Heart left ventricle (tissue), 16 donors: ENCODE measurements at regions not wholly inside any gene's neighbourhood (a gene's known extent, or its start where the extent isn't known, plus 50 kb on each side); places are given as distances from the start of the nearest gene placed in this dataset.

Experiments
- ATAC-seq, 4 donors: fragments of 200-7000 bp; cut with Tn5 transposase; one replicate each; pipeline ENCODE4 v1.9.1; 2020 to 2022; ENCODE audit warnings: moderate library complexity in 4 of 4, mild to moderate bottlenecking in 3 of 4, moderate number of reproducible peaks in 1 of 4
- DNase-seq, 5 donors: peaks; one replicate each; pipeline ENCODE4 v3.0.0-alpha.2; 2020
- H3K27ac ChIP-seq, 12 donors: fragments of 200-600 bp; sonication (generic) in 4 of 12; one replicate each; pipeline versions ENCODE4 v1.5.0 to v1.8.0; 2016 to 2022; ENCODE audit warnings: mild to moderate bottlenecking in 2 of 12
- H3K27me3 ChIP-seq, 9 donors: fragments of 200-600 bp; sonication (generic) in 2 of 9; one replicate each; pipeline versions ENCODE4 v1.5.1 to v1.8.0; 2016 to 2022; ENCODE audit warnings: mild to moderate bottlenecking in 3 of 9
- H3K36me3 ChIP-seq, 9 donors: fragments of 200-600 bp; sonication (generic) in 2 of 9; one replicate each; pipeline versions ENCODE4 v1.5.0 to v1.8.0; 2018 to 2022; ENCODE audit warnings: mild to moderate bottlenecking in 2 of 9
- H3K4me1 ChIP-seq, 12 donors: fragments of 200-600 bp; sonication (generic) in 4 of 12; one replicate each; pipeline versions ENCODE4 v1.5.0 to v1.8.0; 2016 to 2022; ENCODE audit warnings: mild to moderate bottlenecking in 3 of 12
- H3K4me3 ChIP-seq, 12 donors: fragments of 200-600 bp; sonication (generic) in 4 of 12; one replicate each; pipeline versions ENCODE4 v1.5.0 to v1.8.0; 2017 to 2022; ENCODE audit warnings: mild to moderate bottlenecking in 9 of 12, moderate library complexity in 4 of 12
- H3K9me3 ChIP-seq, 12 donors: fragments of 200-600 bp; sonication (generic) in 4 of 12; one replicate each; pipeline versions ENCODE4 v1.5.0 to v1.8.0; 2016 to 2022; ENCODE audit warnings: mild to moderate bottlenecking in 1 of 12
- CTCF ChIP-seq, 12 donors: fragments of 200-600 bp; sonication (generic) in 4 of 12; IDR thresholded peaks; one replicate each; pipeline versions ENCODE4 v1.5.0 to v1.8.0; 2018 to 2022; ENCODE audit warnings: antibody characterized with exemption in 12 of 12, mild to moderate bottlenecking in 5 of 12
- POLR2A ChIP-seq, 2 donors: fragments of 450-650 bp; IDR thresholded peaks; one replicate each; pipeline ENCODE4 v1.6.1; 2017; ENCODE audit warnings: antibody characterized with exemption in 2 of 2, mild to moderate bottlenecking in 2 of 2, moderate library complexity in 2 of 2
- WGBS, 4 donors: extraction: QIAGEN DNeasy Blood & Tissue Kit in 2 of 4; methylation state at CpG; one replicate each; pipeline versions ENCODE4 v1.1.5 to v1.1.7; 2013 to 2018; 5-methylcytosine and 5-hydroxymethylcytosine counted together
- intact Hi-C, 10 donors: fragments of 100-400 bp; cut with DNase I; formaldehyde crosslinking; loops; one replicate each; pipeline versions ENCODE4 v1.11.1 to v1.14.2; 2022
- donor health status: ischemic (EF 13 %, LVEDD 7.1; RV severe dilation, severe dysfunction).
- donor health status: healthy with polysubstance abuse.
- donor health status: DM: no; HTN: yes; CAD: no.
- donor health status: DM: no; HTN: no; CAD: no.
- donor health status: ischemic (EF 25% LVEDD 6.9; RV normal size, moderate dysfunction).
- donor health status: ischemic (EF 25% LVEDD 5.7; RV mildly dilated, moderate dysfunction).
- donor health status: healthy.
- donor health status: DM: yes; HTN: yes; CAD: no.
- donor health status: ischemic (EF 35%, LVEDD 5.7; RV mildly dilated, moderate dysfunction).
- donor health status: nonischemic (EF 11% LVEDD 7.7; RV severe dilation, severe dysfunction).
- donor health status: DM: yes; HTN: yes; CAD: no.
- donor health status: PGD.
- donor health status: ischemic (EF 29% LVEDD 5.4; RV normal size, mild dysfunction).
- donor health status: nonischemic (EF 23%, LVEDD 6.1; RV moderate dilation, normal function).

- Histone ChIP-seq H3K4me3 (no peak overlapping the region), H3K27me3 (no peaks in the 10 kb centered on the region), H3K4me1 (peaks cover 0 to 30% (median 9%) of the 10 kb centered on the region in 12 donors), H3K9me3 (no peaks in the 10 kb centered on the region), H3K36me3 (no peaks in the 10 kb centered on the region), H3K27ac (no peak overlapping the region)
- intact Hi-C loops = loop anchor here (5.0 to 10.0 kb wide), 13 partner anchors 62 to 475 kb away; partner anchors contain the start of gene CRADD (in 3 of the 10)
- DNase-seq = no peak
- no peak for ATAC-seq
- 70 to 83% (median 75%) methylated on average over 3 of the region's 3 CpGs for WGBS, 4 donors
- TF ChIP-seq POLR2A (IDR thresholded peaks at IDR 0.05) (no peak), CTCF (IDR thresholded peaks at IDR 0.05) (no peak)
Measured at GRCh38 chr12:93977081-93977480, 171.3 kb upstream of the PLXNC1 start.

DNA sequence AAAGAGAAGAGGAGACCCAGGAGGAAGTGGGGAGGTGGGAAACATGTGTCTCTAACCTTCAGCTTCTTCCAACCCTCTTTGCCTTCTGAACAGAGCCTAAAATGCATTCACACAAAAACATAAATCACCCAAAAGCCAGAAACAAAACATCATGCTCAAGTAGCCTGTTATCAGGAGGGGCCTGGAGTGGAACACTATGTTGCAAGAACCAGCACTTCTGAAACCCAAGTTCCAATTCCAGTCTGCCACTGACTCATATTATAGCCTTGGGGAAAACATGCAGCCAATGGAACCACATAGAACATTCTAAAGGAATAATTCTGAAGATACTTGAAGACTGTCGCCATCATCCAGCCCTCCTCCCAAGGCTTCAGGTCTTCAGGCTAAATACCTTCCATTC, 169.8 kb upstream of the PLXNC1 start:
- ATAC-seq (peak; percentile 40 to 83 (median 60)), DNase-seq (no peak)
- Histone ChIP-seq H3K9me3 (no peaks in the 10 kb centered on the region), H3K4me3 (no peak overlapping the region), H3K27ac (peak overlapping the region in 1 of 12 donors; percentile 7), H3K27me3 (no peaks in the 10 kb centered on the region), H3K4me1 (peaks cover 0 to 22% (median 7%) of the 10 kb centered on the region in 12 donors), H3K36me3 (no peaks in the 10 kb centered on the region)
- intact Hi-C loops = loop anchor here (2.0 to 10.0 kb wide), 17 partner anchors 64 to 476 kb away; partner anchors contain the start of gene CRADD (in 3 of the 10)
- WGBS, 4 donors = 83 to 96% (median 93%) methylated on average over 1 of the region's 1 CpG
- TF ChIP-seq POLR2A (IDR thresholded peaks at IDR 0.05) = no peak
- TF ChIP-seq CTCF (IDR thresholded peaks at IDR 0.05) = no peak

DNA sequence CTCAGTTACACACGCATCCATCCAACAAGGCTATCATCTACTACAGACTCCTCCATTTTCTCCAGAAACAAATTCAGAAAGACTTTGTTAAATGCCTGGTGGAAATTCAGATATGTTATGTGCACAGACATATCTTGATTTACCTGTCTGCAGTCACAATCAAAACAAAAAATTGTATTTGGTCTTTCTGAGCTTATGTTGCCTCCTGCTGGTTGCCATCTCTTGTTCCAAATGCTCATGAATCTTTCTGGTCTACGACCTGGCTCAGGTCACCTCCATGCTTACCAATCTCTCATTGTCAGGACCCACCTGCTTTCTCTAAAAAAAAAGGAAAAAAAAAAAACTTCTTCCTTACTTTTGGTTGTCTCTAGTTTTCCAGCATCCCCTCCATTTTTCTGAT, 169.2 kb upstream of the PLXNC1 start:
- peaks cover 0 to 16% (median 5%) of the 10 kb centered on the region in 12 donors for H3K4me1 ChIP-seq
- H3K9me3 ChIP-seq = no peaks in the 10 kb centered on the region
- no peak for DNase-seq
- H3K27me3 ChIP-seq = no peaks in the 10 kb centered on the region
- ATAC-seq = peak in 2 of 4 donors; percentile 36
- peak overlapping the region in 1 of 12 donors; percentile 7 for H3K27ac ChIP-seq
- intact Hi-C loops = loop anchor here (1.0 to 10.0 kb wide), 18 partner anchors 64 to 477 kb away; partner anchors contain the start of gene CRADD (in 3 of the 10)
- H3K4me3 ChIP-seq = no peak overlapping the region
- H3K36me3 ChIP-seq = no peaks in the 10 kb centered on the region
- TF ChIP-seq POLR2A (IDR thresholded peaks at IDR 0.05) = no peak
- TF ChIP-seq CTCF (IDR thresholded peaks at IDR 0.05) = peak; percentile 26 to 73 (median 58)
- WGBS, 4 donors = 58 to 74% (median 65%) methylated on average over 2 of the region's 2 CpGs

GRCh38 chr12:93980711-93981110, 167.7 kb upstream of the PLXNC1 start:
- no peaks in the 10 kb centered on the region for H3K36me3 ChIP-seq
- 84 to 91% (median 87%) methylated on average over 3 of the region's 3 CpGs for WGBS, 4 donors
- H3K4me1 ChIP-seq = peaks cover 0 to 10% (median 0%) of the 10 kb centered on the region in 12 donors
- H3K27me3 ChIP-seq = no peaks in the 10 kb centered on the region
- H3K27ac ChIP-seq = no peak overlapping the region
- no peak overlapping the region for H3K4me3 ChIP-seq
- TF ChIP-seq POLR2A (IDR thresholded peaks at IDR 0.05) = no peak
- no peak for TF ChIP-seq CTCF (IDR thresholded peaks at IDR 0.05)
- intact Hi-C loops = loop anchor here in 3 of 10 donors (5.0 to 10.0 kb wide), 3 partner anchors 114 to 476 kb away; no protein-coding TSS in a partner anchor
- DNase-seq (no peak), ATAC-seq (no peak)
- H3K9me3 ChIP-seq = no peaks in the 10 kb centered on the region
